Frontal cortex (tissue), 3 donors: ENCODE measurements at regions not wholly inside any gene's neighbourhood (a gene's known extent, or its start where the extent isn't known, plus 50 kb on each side); places are given as distances from the start of the nearest gene placed in this dataset.
"Not testable (repeated sequence)": the region's sequence is repeated elsewhere in the genome, so short reads cannot be mapped to it uniquely, and the experiment has no call there.

Experiments used
- DNase-seq, 2 donors: peaks; one replicate each; pipeline ENCODE4 v3.0.0; 2012; ENCODE audit warnings: low spot score in 2 of 2
- FAIRE-seq: peaks from 2 replicates; lab custom pipeline; 2012; peaks lifted over from hg19 to GRCh38; lab: Jason Lieb, UNC
- donor health status: control.
- donor health status: control.
- donor health status: control.

GRCh38 chr12:58009405-58010195 lies 68.2 kb downstream of the ATP23 start:
- DNase-seq (no peak), FAIRE-seq (no peak)

DNA sequence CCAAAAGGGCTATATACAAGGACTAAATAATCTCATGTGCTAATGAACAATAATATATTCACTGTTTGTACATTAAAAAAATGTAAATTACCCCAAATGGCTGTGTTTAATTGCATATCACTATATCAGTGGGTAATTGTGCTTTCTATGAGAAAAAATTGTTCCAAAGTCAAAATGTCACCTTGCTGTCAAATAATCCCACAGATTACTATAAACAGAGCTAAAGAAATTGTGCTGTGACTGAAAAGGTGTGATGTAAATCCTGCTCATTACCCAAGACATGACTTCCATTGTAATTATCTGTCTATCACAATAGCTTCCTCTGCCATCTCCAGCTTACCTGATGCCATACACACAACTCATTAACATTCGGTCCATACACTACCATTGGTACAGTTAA lies 70.3 kb downstream of the ATP23 start:
- FAIRE-seq (no peak), DNase-seq (no peak)

DNA sequence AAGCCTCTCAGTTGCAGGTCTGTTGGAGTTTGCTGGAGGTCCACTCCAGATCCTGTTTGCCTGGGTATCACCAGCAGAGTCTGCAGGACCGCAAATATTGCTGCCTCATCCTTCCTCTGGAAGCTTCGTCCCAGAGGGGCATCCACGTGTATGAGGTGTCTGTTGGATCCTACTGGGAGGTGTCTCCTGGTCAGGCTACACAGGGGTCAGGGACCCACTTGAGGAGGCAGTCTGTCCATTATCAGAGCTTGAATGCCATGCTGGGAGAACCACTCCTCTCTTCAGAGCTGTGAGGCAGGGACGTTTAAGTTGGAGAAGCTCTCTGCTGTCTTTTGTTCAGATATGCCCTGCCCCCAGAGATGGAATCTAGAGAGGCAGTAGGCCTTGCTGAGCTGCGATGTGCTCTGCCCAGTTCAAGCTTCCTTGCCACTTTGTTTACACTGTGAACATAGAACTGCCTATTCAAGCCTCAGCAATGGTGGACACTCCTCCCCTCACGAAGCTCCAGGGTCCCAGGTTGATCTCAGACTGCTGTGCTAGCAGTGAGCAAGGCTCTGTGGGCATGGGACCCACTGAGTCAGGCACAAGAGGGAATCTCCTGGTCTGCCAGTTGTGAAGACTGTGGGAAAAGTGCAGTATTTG lies 81.1 kb downstream of the ATP23 start:
- not testable (repeated sequence) for DNase-seq, FAIRE-seq

- DNase-seq (no peak), FAIRE-seq (no peak)
Observed at GRCh38 chr12:58025431-58025830, 84.1 kb downstream of the ATP23 start.

DNA sequence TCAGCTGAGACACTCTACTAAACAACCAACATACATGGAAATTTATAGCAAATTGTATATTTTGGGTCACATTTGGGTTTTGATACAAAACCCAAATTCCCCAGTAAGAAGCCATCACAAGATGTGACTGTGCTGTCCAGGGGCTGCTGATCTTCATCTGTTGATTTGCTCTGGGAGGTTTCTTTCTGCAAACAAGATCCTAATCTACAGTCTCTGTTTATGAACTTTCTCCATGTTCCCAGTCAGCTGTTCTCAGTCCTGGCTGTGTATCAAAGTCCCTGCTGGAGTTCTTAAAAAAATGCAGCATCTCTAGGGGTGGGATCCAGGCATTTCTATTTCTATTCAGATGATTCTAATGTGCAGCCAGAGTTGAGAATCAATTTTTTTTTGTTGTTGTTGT lies 85.1 kb downstream of the ATP23 start:
- DNase-seq (no peak), FAIRE-seq (no peak)

- DNase-seq (no peak), FAIRE-seq (no peak)
Observed at GRCh38 chr12:58026897-58027891, 85.8 kb downstream of the ATP23 start.

DNA sequence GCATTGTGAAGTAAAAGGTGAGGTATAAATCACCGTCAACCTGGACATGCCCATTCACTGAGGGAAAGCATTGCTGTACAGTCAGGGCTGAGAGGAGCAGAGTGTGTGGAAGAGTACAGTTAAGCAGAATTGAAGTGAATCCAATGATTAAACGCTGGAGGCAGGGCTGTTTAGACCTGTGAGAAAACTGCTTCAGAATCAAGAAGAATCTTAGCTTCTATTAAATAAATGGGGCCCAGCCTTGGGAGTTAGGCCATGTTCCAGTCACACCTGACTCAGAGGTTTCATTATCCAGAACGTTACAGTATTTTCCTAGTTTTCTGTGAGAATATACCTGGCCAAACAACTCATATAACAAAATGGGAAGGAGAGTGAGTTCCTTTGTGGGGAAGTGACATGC lies 86.9 kb downstream of the ATP23 start:
- FAIRE-seq: no peak
- DNase-seq: no peak

GRCh38 chr12:58029260-58029659 lies 87.9 kb downstream of the ATP23 start:
- FAIRE-seq: no peak

DNA sequence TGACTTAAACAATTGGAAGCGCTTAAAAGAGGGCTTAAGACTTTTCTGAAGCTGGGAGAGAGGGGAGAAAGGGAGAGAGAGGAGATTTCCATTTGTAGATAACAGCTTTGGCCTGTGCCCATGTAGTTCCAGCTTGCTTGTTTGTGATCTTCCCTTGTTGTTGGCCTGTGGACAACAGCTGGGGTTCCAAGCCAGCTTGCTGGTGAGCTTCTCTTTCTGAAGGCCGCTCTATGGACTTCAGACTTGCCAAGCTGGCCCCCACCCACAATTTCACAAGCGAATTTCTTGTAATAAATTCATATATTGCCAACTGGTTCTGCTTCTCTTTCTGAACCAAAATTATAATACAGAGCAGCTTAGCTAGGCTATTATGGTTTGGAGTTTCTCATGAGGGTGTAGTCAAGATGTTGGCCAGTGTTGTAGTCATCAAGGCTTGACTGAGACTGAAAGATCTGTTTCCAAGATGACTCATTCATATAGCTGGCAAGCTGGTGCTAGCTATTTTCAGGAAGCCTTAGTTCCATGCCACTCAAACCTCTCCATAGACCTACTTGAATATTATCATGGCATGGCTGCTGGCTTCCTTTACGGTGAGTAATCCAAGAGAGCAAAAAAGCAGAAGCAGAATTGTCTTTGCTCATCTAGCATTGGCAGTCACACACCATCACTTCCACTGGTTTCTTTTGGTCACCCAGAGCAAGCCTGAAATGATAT lies 89.4 kb downstream of the ATP23 start:
- FAIRE-seq (no peak), DNase-seq (no peak)

More at GRCh38 chr12:58029260-58029659, 87.9 kb downstream of the ATP23 start:
- no peak for DNase-seq

GRCh38 chr12:58032156-58032555 lies 90.8 kb downstream of the ATP23 start:
- DNase-seq: no peak
- no peak for FAIRE-seq

GRCh38 chr12:58033831-58034230 lies 92.5 kb downstream of the ATP23 start:
- no peak for FAIRE-seq
- DNase-seq: no peak

DNA sequence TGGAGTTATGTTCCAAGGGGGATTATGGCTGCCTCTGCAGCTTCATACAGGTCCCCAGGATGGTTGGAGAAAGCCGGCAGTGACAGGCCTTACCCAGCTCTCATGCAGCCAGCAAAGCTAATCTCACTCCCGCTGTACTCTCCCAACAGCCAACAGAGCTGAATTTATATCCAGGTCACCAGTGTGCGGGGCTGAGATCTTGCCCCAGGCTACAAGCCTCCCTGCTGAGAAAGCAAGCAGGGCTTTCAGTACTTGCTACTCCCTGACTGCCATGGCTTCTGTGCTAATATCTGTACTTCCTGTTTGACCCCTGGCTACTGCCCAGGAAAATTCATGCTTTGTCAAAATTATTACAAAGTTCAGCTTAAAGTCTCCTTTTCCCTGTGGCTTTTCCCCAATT lies 92.9 kb downstream of the ATP23 start:
- DNase-seq (no peak), FAIRE-seq (no peak)

DNA sequence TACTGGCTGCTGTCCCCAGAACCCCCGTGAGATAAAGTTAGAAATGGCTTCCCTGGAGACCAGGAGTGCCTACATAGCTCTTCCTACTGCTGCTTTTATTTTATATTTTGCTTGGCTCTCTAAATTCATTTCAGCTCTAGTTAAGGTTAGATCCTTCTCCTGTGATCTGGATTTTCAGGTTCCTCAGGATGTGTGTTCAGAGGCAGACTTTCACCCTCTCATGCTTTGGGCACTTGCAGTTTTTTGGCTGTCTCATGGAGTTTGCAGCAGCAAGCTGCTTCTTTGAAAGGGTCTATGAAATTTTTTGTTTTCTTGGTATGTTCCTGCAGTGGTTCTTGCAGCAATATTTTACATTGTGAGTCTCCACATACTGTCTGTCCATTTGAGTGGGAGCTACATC lies 93.3 kb downstream of the ATP23 start:
- no peak for FAIRE-seq
- no peak for DNase-seq

GRCh38 chr12:58041441-58041840 lies 100.1 kb downstream of the ATP23 start:
- no peak for FAIRE-seq
- no peak for DNase-seq

DNA sequence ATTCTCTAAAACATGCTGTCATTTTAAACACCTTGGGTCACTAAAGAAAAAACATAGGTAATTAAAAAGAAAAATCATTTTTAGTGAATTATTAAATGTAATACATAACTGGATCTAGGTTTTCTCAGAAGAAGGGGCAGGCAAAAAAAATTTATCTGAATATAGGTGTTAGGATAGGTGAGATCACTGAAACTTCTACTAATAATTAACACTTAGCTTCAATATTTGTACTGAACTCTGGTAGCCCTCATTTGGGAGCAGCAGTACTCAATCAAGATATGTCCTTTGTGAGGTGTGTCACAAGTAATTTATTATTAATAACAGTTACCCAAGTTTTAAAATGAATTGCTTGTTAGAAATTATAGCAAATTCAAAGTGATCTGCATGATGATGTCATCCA lies 103.6 kb downstream of the ATP23 start:
- DNase-seq: no peak
- FAIRE-seq: no peak

- FAIRE-seq (no peak), DNase-seq (no peak)
Observed at GRCh38 chr12:58046271-58046670, 104.9 kb downstream of the ATP23 start.

DNA sequence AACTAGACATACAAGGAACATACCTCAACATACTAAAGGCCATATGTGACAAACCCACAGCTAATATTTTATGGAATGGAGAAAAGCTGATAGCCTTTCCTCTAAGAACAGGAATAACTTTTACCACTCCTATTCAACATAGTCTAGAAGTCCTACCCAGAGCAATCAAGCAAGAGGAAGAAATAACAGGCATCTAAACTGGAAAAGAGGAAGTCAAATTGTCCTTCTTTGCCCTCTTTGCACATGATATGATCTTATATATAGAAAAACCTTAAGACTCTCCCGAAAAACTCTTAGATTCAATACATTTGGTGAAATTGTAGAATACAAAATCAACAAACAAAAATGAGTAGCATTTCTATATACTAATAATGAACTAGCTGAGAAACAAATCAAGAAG lies 110.0 kb downstream of the ATP23 start:
- DNase-seq: no peak
- FAIRE-seq: no peak

- FAIRE-seq (no peak), DNase-seq (no peak)
Observed at GRCh38 chr12:58064666-58065065, 123.3 kb downstream of the ATP23 start.

GRCh38 chr12:58066296-58066695 lies 124.9 kb downstream of the ATP23 start:
- DNase-seq (no peak), FAIRE-seq (no peak)
